Forelimb muscle (tissue), 1 donor: ENCODE measurements at regions not wholly inside any gene's neighbourhood (a gene's known extent, or its start where the extent isn't known, plus 50 kb on each side); places are given as distances from the start of the nearest gene placed in this dataset.

Source experiments
- DNase-seq: peaks from one replicate; pipeline ENCODE4 v3.0.0-alpha.2; 2013; ENCODE audit warnings: low read depth

- DNase-seq = no peak
These were observed 128.5 kb downstream of the HFE start for GRCh38 chr6:26215585-26216358.

- peak; percentile 99 for DNase-seq
These were observed 129.2 kb downstream of the HFE start for GRCh38 chr6:26216359-26216885.

DNA sequence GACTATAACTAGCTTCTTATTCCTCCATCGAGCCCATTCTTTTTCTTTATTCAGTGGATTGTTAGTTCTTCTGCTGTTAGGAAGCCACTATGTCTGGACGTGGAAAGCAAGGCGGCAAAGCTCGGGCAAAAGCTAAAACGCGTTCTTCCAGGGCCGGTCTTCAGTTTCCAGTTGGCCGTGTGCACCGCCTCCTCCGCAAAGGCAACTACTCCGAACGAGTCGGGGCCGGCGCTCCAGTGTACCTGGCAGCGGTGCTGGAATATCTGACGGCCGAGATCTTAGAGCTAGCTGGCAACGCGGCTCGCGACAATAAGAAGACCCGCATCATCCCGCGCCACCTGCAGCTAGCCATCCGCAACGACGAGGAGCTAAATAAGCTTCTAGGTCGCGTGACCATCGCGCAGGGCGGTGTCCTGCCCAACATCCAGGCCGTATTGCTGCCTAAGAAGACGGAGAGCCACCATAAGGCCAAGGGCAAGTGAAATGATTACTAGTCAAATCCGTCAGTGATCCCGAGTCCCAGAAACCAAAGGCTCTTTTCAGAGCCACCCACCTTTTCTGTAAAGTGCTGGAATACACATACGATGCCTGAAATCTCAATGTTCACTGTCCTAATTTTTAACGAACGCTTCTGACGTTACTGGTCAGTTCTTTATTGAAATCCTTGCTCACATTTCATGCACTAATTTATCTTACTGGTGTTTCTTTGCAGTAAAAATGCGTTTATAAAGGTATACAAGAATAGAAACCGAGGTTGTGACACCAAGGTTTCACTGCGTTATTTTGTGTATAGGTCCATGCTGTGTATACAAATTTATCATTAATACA, 129.9 kb downstream of the HFE start:
- no peak for DNase-seq

DNA sequence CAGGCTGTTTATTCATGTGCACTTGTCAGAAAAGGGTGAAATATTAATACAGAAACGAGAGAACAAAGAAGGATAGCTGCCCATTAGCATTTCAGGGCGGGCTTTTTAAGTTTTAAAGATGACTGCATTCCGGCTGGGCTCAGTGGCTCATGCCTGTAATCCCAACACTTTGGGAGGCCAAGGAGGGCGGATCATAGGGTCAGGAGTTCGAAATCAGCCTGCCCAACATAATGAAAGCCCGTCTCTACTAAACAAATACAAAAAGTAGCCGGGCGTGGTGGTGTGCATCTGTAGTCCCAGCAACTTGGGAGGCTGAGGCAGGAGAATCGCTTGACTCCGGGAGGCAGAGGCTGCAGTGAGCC, 130.5 kb downstream of the HFE start:
- DNase-seq = no peak

GRCh38 chr6:26218824-26219223, 131.6 kb downstream of the HFE start:
- DNase-seq = no peak

GRCh38 chr6:26220145-26220970, 133.1 kb downstream of the HFE start:
- DNase-seq = no peak

DNA sequence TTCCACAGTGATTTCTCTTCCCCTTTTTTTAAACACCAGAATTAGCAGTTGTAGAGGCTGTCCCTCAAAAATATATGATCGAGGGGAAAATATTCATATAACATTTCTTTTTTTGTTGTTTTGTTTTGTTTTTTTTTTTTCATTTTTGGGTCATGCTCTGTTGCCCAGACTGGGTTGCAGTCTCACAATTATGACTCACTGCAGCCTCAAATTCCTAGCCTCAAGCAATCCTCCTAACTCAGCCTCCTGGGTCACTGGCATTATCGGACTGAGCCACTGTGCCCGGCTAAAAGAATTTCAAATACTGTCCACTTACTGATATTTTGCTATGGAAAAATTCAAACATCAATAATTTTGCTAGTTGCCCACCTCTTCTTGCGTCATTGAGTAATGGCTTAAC, 134.0 kb downstream of the HFE start:
- DNase-seq = no peak

DNA sequence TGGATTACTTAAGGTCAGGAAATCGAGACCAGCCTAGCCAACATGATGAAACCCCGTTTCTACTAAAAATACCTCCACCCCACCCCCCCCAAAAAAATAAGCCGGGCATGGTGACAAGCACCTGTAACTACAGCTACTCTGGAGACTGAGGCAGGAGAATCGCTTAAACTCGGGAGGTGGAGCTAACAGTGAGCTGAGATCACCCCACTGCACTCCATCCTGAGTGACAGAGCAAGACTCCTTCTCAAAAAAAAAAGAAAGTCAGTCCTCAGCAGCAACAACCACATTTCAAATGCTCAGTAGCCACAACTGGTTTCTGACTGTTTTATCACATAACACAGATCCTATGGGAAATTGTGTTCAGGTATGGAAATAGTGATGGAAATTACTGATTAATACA, 135.3 kb downstream of the HFE start:
- no peak for DNase-seq

DNA sequence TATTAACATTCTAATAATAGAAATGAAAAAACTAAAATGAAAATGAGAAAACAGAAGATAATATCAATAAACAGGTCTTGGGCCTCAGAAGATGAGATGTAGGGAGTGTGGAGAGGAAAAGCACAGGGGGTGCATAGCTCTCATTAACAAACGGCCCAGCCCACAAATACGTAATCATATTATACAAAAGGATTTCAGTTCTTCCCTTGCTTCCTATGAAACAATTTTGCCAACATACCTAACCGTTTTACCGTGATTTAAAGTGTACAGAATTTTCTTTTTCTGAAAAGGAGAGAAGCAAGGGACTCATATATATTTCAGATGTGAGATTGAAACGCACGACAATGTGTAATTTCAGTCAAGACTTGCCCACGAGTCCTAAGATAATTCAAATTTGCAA, 136.0 kb downstream of the HFE start:
- no peak for DNase-seq

- DNase-seq = peak; percentile 93
These were observed 136.7 kb downstream of the HFE start for GRCh38 chr6:26223650-26224546.

DNA sequence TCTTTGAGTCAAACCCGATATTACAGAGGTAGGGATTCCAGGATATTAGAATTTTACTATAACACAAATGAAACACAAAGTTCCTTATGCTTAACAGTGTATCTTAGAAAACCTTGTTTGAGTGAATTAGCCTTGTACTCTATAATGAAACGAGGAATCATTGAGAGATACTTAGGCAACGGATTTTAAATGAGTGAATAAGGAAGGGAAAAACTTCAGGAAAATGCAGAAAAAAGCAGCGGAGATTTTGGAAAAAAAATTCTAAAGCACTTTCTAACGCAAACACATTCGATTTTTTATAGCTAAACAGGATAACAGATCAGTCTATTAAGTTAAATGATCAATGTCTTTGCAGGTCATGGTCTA, 137.3 kb downstream of the HFE start:
- DNase-seq = no peak

GRCh38 chr6:26224940-26225847, 138.0 kb downstream of the HFE start:
- peak; percentile 96 for DNase-seq

DNA sequence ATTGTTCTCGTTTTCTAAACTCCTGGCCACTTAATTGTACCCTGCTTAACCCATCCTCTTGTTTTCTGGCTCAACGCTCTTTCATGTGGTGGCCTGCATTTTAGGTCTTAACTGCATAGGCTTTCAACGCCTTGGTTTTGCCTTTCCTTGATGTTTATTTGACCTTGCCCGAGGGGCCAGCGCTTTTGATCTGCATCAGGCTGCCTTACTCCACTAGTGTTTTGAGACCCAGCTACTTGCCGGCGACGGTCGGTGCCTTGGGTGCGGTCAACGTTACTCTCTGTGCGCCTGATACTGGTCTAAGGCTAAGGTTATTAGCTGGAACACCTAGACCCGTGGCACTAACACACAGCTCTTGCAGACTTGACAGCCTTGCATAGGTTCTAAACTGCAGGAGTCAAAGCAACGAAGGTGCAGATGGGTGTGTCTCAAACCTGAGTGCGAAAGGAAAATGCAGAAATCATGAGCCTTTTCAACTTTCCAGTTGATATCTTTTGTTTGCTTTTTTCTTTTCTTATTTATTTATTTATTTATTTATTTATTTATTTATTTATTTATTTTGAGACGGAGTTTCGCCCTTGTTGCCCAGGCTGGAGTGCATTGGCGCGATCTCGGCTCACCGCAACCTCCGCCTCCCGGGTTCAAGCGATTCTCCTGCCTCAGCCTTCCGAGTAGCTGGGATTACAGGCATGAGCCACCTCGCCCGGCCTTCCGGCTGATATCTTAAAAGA, 138.8 kb downstream of the HFE start:
- no peak for DNase-seq

GRCh38 chr6:26226579-26226967, 138.4 kb upstream of the BTN3A2 start:
- DNase-seq = no peak

DNA sequence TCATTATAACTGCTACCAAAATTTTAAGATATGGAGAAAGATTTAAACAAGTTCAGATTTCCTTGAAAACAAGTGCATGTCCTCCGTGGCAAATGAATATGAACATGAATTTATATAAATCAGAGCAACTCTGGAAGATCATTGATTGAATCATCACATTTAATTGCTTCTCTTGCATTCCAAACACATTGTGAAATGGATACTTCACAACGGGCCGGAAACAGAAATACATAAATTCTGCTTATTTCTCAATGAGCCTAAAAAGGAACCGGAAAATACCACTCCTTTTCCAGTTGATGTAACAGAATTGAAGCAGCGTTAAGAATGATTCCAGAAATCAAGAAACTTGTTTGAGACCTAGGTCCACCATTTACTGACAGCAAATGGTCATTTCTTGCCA, 134.6 kb upstream of the BTN3A2 start:
- DNase-seq = no peak

GRCh38 chr6:26231006-26231587, 133.9 kb upstream of the BTN3A2 start:
- no peak for DNase-seq

DNA sequence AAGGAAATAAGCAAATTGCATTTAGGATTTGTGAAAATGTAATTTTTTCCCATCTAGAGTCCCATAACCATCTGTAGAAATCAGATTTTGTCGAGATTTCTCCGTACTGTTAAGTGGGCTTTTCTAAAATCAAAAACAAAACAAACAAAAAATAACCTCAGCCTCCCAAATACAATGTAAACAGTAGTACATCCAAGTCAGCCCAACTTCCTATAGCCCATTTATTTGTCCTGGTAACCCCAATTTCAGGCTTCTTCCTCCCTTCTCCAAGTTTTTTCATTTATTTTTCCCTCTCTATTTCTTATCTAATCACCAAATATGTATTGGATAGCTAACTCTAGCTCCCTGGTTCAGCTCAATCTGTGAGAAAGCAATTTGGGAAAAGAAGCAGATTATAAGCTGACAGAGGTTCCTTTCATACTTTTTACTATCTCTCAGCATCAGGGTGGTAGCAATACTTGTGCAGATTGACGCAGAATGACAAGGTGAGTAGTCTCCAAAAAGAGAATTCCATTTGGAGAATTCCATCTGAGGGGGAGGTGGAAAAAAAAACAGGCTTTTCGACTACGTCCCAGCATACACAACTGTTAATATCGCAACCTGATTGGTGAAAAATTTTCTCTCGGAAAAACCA, 132.6 kb upstream of the BTN3A2 start:
- no peak for DNase-seq

- DNase-seq = no peak
These were observed 131.9 kb upstream of the BTN3A2 start for GRCh38 chr6:26232940-26233648.
